PFSK-1 (cell line): ENCODE measurements at regions not wholly inside any gene's neighbourhood (a gene's known extent, or its start where the extent isn't known, plus 50 kb on each side); places are given as distances from the start of the nearest gene placed in this dataset.

Experiments used
- FOXP2 ChIP-seq: optimal IDR thresholded peaks from 2 replicates; pipeline ENCODE3; 2011; ENCODE audit warnings: borderline replicate concordance, control low read depth, inconsistent platforms; ENCODE audit not compliant: insufficient read depth; ENCODE audit errors: extremely low read length, extremely low read depth
- POLR2AphosphoS5 ChIP-seq: IDR thresholded peaks from 2 replicates; pipeline ENCODE4 v1.6.1; 2012; ENCODE audit warnings: low read depth, mild to moderate bottlenecking, control low read depth, low read length, moderate library complexity
- REST ChIP-seq, 2 experiments: IDR thresholded peaks; 2 replicates each; pipeline versions ENCODE4 v1.6.1 to v1.8.0; 2011 to 2012; ENCODE audit warnings: low read depth in 2 of 2, low read length in 2 of 2, control low read depth in 1 of 2, inconsistent platforms in 1 of 2, mild to moderate bottlenecking in 1 of 2, moderate library complexity in 1 of 2; ENCODE audit not compliant: insufficient read depth in 1 of 2
- SIN3A ChIP-seq: IDR thresholded peaks from 2 replicates; pipeline ENCODE4 v1.6.1; 2012; ENCODE audit warnings: mild to moderate bottlenecking, low read length, moderate library complexity, borderline replicate concordance; ENCODE audit not compliant: insufficient read depth
- TAF1 ChIP-seq: IDR thresholded peaks from 2 replicates; pipeline ENCODE4 v1.6.1; 2012; ENCODE audit warnings: low read length, control low read depth, borderline replicate concordance; ENCODE audit not compliant: insufficient read depth

GRCh38 chr4:3612934-3613333, 80.7 kb upstream of the LRPAP1 start:
- no peak for TF ChIP-seq TAF1
- no peak for TF ChIP-seq REST (IDR thresholded peaks at IDR 0.05; ENCODE audit: insufficient read depth in 1 of 2, low read depth in 2 of 2, low read length in 2 of 2)
- no peak for TF ChIP-seq SIN3A
- no peak for TF ChIP-seq POLR2AphosphoS5
- no peak for TF ChIP-seq FOXP2
